ENCODE measurements at regions not wholly inside any gene's neighbourhood (a gene's known extent, or its start where the extent isn't known, plus 50 kb on each side); places are given as distances from the start of the nearest gene placed in this dataset.

- no peak overlapping the region for H3K4ac ChIP-seq (replicated peaks; ENCODE audit: insufficient read length, low read depth, low read length)
- no peaks in the 10 kb centered on the region for H3K23me2 ChIP-seq (ENCODE audit: low read depth, low read length)
- H2BK12ac ChIP-seq (ENCODE audit: low read depth, low read length) = no peak overlapping the region
- CTCF ChIA-PET (ENCODE audit: partially characterized antibody) = no interaction called here
- H3K14ac ChIP-seq (ENCODE audit: insufficient read length) = no peak overlapping the region
- no peak overlapping the region for H2AK5ac ChIP-seq (ENCODE audit: low read depth, low read length)
- no peak overlapping the region for H3K56ac ChIP-seq (replicated peaks; ENCODE audit: insufficient read length, low read depth, low read length)
- FAIRE-seq (no peak), DNase-seq (ENCODE audit: low read depth in 1 of 2, low spot score in 2 of 2) (no peak)
- H3K27ac ChIP-seq (ENCODE audit: low read depth, low read length) = no peak overlapping the region
- H3K23ac ChIP-seq (ENCODE audit: insufficient read length) = no peak overlapping the region
- no peak overlapping the region for H2BK120ac ChIP-seq (replicated peaks; ENCODE audit: low read depth, low read length)
- H3K36me3 ChIP-seq (ENCODE audit: control insufficient read depth in 2 of 4, insufficient read depth in 4 of 4, low read length in 3 of 4) = no peaks in the 10 kb centered on the region
- no peak overlapping the region for H2BK15ac ChIP-seq (ENCODE audit: low read length)
- no peaks in the 10 kb centered on the region for H3K27me3 ChIP-seq (replicated peaks in 1 of 4; ENCODE audit: control insufficient read depth in 3 of 4, extremely low read depth in 1 of 4, insufficient read depth in 3 of 4, low read length in 3 of 4)
- no peaks in the 10 kb centered on the region for H3K79me1 ChIP-seq (ENCODE audit: low read depth, low read length)
- no peak overlapping the region for H3K4me3 ChIP-seq (ENCODE audit: extremely low read depth in 1 of 4, insufficient read depth in 2 of 4, low read depth in 3 of 4, low read length in 4 of 4)
- H3K79me2 ChIP-seq (ENCODE audit: control insufficient read depth in 1 of 2, insufficient read depth in 2 of 2, low read length in 2 of 2) = no peaks in the 10 kb centered on the region
- H2BK5ac ChIP-seq (ENCODE audit: low read depth, low read length) = no peak overlapping the region
- POLR2A ChIA-PET (ENCODE audit: partially characterized antibody) = no interaction called here
- H4K8ac ChIP-seq (ENCODE audit: extremely low read depth, insufficient read depth, low read length) = no peak overlapping the region
- no peaks in the 10 kb centered on the region for H3K9me3 ChIP-seq (ENCODE audit: insufficient read depth in 2 of 2, low read depth in 1 of 2, low read length in 1 of 2)
- no peaks in the 10 kb centered on the region for H3K4me1 ChIP-seq (replicated peaks in 1 of 4; ENCODE audit: control insufficient read depth in 3 of 4, insufficient read depth in 4 of 4, low read length in 3 of 4)
- H4K20me1 ChIP-seq (replicated peaks in 1 of 2; ENCODE audit: control insufficient read depth in 1 of 2, insufficient read depth in 2 of 2, low read length in 2 of 2) = no peaks in the 10 kb centered on the region
- H2BK20ac ChIP-seq (ENCODE audit: low read length) = no peak overlapping the region
- no peak overlapping the region for H3K9ac ChIP-seq (replicated peaks in 1 of 4; ENCODE audit: extremely low read depth in 1 of 4, low read depth in 3 of 4, low read length in 3 of 4)
- H3K4me2 ChIP-seq (ENCODE audit: insufficient read depth in 1 of 2, low read depth in 2 of 2, low read length in 2 of 2) = no peak overlapping the region
- H3K18ac ChIP-seq (ENCODE audit: extremely low read depth, low read length) = no peak overlapping the region
- no peak overlapping the region for H2AFZ ChIP-seq (ENCODE audit: low read length)
- H4K91ac ChIP-seq (replicated peaks; ENCODE audit: insufficient read length, low read length) = no peak overlapping the region
- H4K5ac ChIP-seq (ENCODE audit: insufficient read length, low read depth, low read length) = no peak overlapping the region
- 92% methylated on average over 6 of the region's 6 CpGs; no CpG with 5 or more reads in 1 of the 2 experiments for WGBS, 2 experiments (ENCODE audit: extremely low coverage in 1 of 2, insufficient coverage in 1 of 2, insufficient read length in 1 of 2, insufficient replicate concordance in 2 of 2, low coverage in 1 of 2, low lambda C conversion rate in 2 of 2, missing lambda C conversion rate in 1 of 2)
- TF ChIP-seq SIX5 (IDR thresholded peaks at IDR 0.05; ENCODE audit: low read depth, low read length) (no peak), KDM1A (IDR thresholded peaks at IDR 0.05; ENCODE audit: borderline replicate concordance, low read length) (no peak), RXRA (IDR thresholded peaks at IDR 0.05; ENCODE audit: insufficient read depth, low read depth, low read length) (no peak), CTBP2 (IDR thresholded peaks at IDR 0.05; ENCODE audit: borderline replicate concordance, insufficient read depth, insufficient read length, low read length) (no peak), TAF7 (optimal IDR thresholded peaks at IDR 0.05; ENCODE audit: borderline replicate concordance, low read depth, low read length) (no peak), EP300 (IDR thresholded peaks at IDR 0.05; ENCODE audit: borderline replicate concordance in 1 of 2, low read depth in 2 of 2, low read length in 2 of 2) (no peak), SRF (IDR thresholded peaks at IDR 0.05; ENCODE audit: low read depth, low read length) (no peak), CTCF (IDR thresholded peaks at IDR 0.05; ENCODE audit: control extremely low read depth in 1 of 3, insufficient read depth in 1 of 3, low read depth in 1 of 3, low read length in 3 of 3) (no peak), GABPA (IDR thresholded peaks at IDR 0.05; ENCODE audit: borderline replicate concordance, insufficient read depth, low read length) (no peak), SIRT6 (IDR thresholded peaks at IDR 0.05; ENCODE audit: low read length) (no peak), BCL11A (IDR thresholded peaks at IDR 0.05; ENCODE audit: low read depth in 2 of 2, low read length in 2 of 2) (no peak), PHF8 (conservative IDR thresholded peaks at IDR 0.05; ENCODE audit: low read depth, low read length) (no peak)
These were observed 291.6 kb upstream of the FAM98A start for GRCh38 chr2:33890686-33891085.

All from H1 (cell line).